HTR-8/SVneo (cell line): ENCODE measurements at regions not wholly inside any gene's neighbourhood (a gene's known extent, or its start where the extent isn't known, plus 50 kb on each side); places are given as distances from the start of the nearest gene placed in this dataset.

ENCODE experiments used
- DNase-seq: peaks from one replicate; pipeline ENCODE4 v3.0.0; 2011; ENCODE audit warnings: low spot score, mixed read lengths; ENCODE audit not compliant: insufficient read length
- FAIRE-seq: peaks from 2 replicates; lab custom pipeline; 2011; peaks lifted over from hg19 to GRCh38; lab: Jason Lieb, UNC

GRCh38 chr2:158011055-158011771, 90.5 kb upstream of the UPP2 start:
- FAIRE-seq (no peak), DNase-seq (no peak)

GRCh38 chr2:158009399-158009798, 92.3 kb upstream of the UPP2 start:
- DNase-seq = no peak

GRCh38 chr2:158006961-158007719, 94.5 kb upstream of the UPP2 start:
- DNase-seq (no peak), FAIRE-seq (no peak)

More at GRCh38 chr2:158009399-158009798, 92.3 kb upstream of the UPP2 start:
- no peak for FAIRE-seq

- FAIRE-seq = no peak
- no peak for DNase-seq
These were observed 97.4 kb upstream of the UPP2 start for GRCh38 chr2:158004126-158004764.

GRCh38 chr2:158002079-158002478, 99.6 kb upstream of the UPP2 start:
- DNase-seq (no peak), FAIRE-seq (no peak)

GRCh38 chr2:157996799-157997198, 104.9 kb upstream of the UPP2 start:
- no peak for FAIRE-seq
- no peak for DNase-seq

GRCh38 chr2:157995117-157995516, 106.6 kb upstream of the UPP2 start:
- DNase-seq = no peak
- no peak for FAIRE-seq

GRCh38 chr2:157991932-157992331, 109.7 kb upstream of the UPP2 start:
- FAIRE-seq = no peak
- no peak for DNase-seq

GRCh38 chr2:157990173-157990572, 111.5 kb upstream of the UPP2 start:
- FAIRE-seq (no peak), DNase-seq (no peak)

- no peak for DNase-seq
- no peak for FAIRE-seq
These were observed 112.4 kb upstream of the UPP2 start for GRCh38 chr2:157989227-157989626.

- FAIRE-seq (no peak), DNase-seq (no peak)
These were observed 110.6 kb upstream of the ACVR1 start for GRCh38 chr2:157986761-157987160.

GRCh38 chr2:157984866-157985265, 108.7 kb upstream of the ACVR1 start:
- no peak for DNase-seq
- FAIRE-seq = no peak

GRCh38 chr2:157980020-157980419, 103.9 kb upstream of the ACVR1 start:
- FAIRE-seq (no peak), DNase-seq (no peak)

GRCh38 chr2:157971702-157972101, 95.6 kb upstream of the ACVR1 start:
- FAIRE-seq (no peak), DNase-seq (no peak)

- DNase-seq (no peak), FAIRE-seq (no peak)
These were observed 91.7 kb upstream of the ACVR1 start for GRCh38 chr2:157967856-157968255.

- no peak for FAIRE-seq
- no peak for DNase-seq
These were observed 83.1 kb upstream of the ACVR1 start for GRCh38 chr2:157959249-157959648.

- FAIRE-seq = no peak
- DNase-seq = no peak
These were observed 81.5 kb upstream of the ACVR1 start for GRCh38 chr2:157957596-157957995.

GRCh38 chr2:157952558-157952957, 76.4 kb upstream of the ACVR1 start:
- FAIRE-seq = no peak

GRCh38 chr2:157948856-157949255, 72.7 kb upstream of the ACVR1 start:
- DNase-seq (no peak), FAIRE-seq (no peak)

More at GRCh38 chr2:157952558-157952957, 76.4 kb upstream of the ACVR1 start:
- DNase-seq = no peak

- no peak for DNase-seq
- no peak for FAIRE-seq
These were observed 70.9 kb upstream of the ACVR1 start for GRCh38 chr2:157946919-157947557.

- FAIRE-seq = no peak
- no peak for DNase-seq
These were observed 63.9 kb upstream of the ACVR1 start for GRCh38 chr2:157940024-157940423.
